Small intestine (tissue), 7 donors: ENCODE measurements at regions not wholly inside any gene's neighbourhood (a gene's known extent, or its start where the extent isn't known, plus 50 kb on each side); places are given as distances from the start of the nearest gene placed in this dataset.
"Not testable (repeated sequence)": the region's sequence is repeated elsewhere in the genome, so short reads cannot be mapped to it uniquely, and the experiment has no call there.

Experiments
- DNase-seq, 2 donors: peaks; one replicate each; pipeline versions ENCODE4 v3.0.0 to v3.0.0-alpha.2; 2013
- FAIRE-seq: peaks from 2 replicates; lab custom pipeline; 2012; peaks lifted over from hg19 to GRCh38; lab: Jason Lieb, UNC
- H3K27ac ChIP-seq, 3 donors: one replicate each; pipeline ENCODE4 v1.5.1; 2013; ENCODE audit warnings: low read length in 2 of 3, mild to moderate bottlenecking in 2 of 3, control low read depth in 1 of 3, inconsistent platforms in 1 of 3, low read depth in 1 of 3, moderate library complexity in 1 of 3
- H3K27me3 ChIP-seq, 3 donors: one replicate each; pipeline ENCODE4 v1.6.1; 2013; ENCODE audit warnings: low read length in 3 of 3, inconsistent platforms in 1 of 3; ENCODE audit not compliant: control insufficient read depth in 3 of 3, insufficient read depth in 3 of 3
- H3K36me3 ChIP-seq, 3 donors: one replicate each; pipeline ENCODE4 v1.6.1; 2013; ENCODE audit warnings: low read length in 3 of 3, inconsistent platforms in 1 of 3, low read depth in 1 of 3, mild to moderate bottlenecking in 1 of 3, moderate library complexity in 1 of 3; ENCODE audit not compliant: control insufficient read depth in 3 of 3, insufficient read depth in 2 of 3
- H3K4me1 ChIP-seq, 3 donors: one replicate each; pipeline ENCODE4 v1.6.1; 2013; ENCODE audit warnings: low read length in 2 of 3, inconsistent platforms in 1 of 3, low read depth in 1 of 3, mild to moderate bottlenecking in 1 of 3, moderate library complexity in 1 of 3; ENCODE audit not compliant: control insufficient read depth in 3 of 3, insufficient read depth in 2 of 3
- H3K4me3 ChIP-seq, 3 donors: one replicate each; pipeline ENCODE4 v1.5.1; 2013; ENCODE audit warnings: low read length in 3 of 3, control low read depth in 1 of 3, inconsistent platforms in 1 of 3, low read depth in 1 of 3, mild to moderate bottlenecking in 1 of 3, moderate library complexity in 1 of 3
- H3K9me3 ChIP-seq, 2 donors: one replicate each; pipeline ENCODE4 v1.6.1; 2013; ENCODE audit warnings: low read depth in 1 of 2, low read length in 1 of 2; ENCODE audit not compliant: control insufficient read depth in 2 of 2, insufficient read depth in 1 of 2
- WGBS, 3 donors: extraction: QIAGEN DNeasy Blood & Tissue Kit; methylation state at CpG; one replicate each; pipeline ENCODE4 v1.1.7; 2013; 5-methylcytosine and 5-hydroxymethylcytosine counted together
- donor health status: healthy with polysubstance abuse.
- donor health status: control.
- donor health status: control.
- donor health status: Bipolar disorder and iron deficiency.
- donor health status: healthy.

DNA sequence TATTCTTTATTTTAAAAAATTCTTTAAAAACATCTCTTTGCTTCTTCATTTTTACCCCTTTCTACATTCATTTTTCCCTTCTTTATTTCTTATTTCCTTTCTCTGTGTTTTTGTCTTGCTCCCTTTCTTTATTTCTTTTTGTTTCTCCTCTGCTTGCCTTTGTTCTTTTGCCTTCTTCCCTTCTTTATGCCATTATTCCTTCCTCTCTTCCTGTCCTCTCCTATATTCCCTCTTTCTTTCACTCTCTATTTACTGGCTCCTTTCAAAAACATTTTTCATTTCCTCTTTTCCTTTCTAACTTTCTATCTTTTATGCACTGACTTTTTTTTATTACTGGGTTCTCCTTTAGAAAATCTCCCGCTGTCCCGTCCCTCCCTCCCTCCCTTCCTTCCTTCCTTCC, 102.2 kb downstream of the RBMX2 start:
- FAIRE-seq = no peak
- 77 to 95% (median 81%) methylated on average over 2 of the region's 2 CpGs for WGBS, 3 donors
- Histone ChIP-seq H3K4me1 (no peaks in the 10 kb centered on the region), H3K9me3 (no peaks in the 10 kb centered on the region), H3K27ac (no peak overlapping the region), H3K27me3 (no peaks in the 10 kb centered on the region), H3K36me3 (no peaks in the 10 kb centered on the region), H3K4me3 (no peak overlapping the region)
- DNase-seq = no peak

DNA sequence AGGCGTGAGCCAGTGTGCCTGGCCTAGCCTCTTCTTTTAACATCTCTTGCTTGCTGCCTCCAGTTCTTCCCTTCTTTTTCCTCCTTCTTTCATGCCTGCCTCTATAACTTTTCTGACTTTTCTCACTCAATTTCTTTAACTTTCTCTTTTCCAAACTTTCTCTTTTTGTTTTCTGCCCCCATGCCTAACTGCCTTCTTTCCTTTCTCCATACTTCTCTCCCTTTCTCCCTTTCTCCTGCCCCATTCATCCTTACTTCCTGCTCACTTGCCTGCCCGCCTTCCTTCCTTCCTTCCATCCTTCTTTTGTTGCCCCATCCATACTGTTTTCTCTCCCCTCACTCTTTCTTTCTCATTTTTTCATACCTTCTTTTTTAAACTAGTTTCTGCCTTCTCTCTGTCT, 105.2 kb downstream of the RBMX2 start:
- Histone ChIP-seq H3K4me3 (no peak overlapping the region), H3K27me3 (no peaks in the 10 kb centered on the region), H3K9me3 (no peaks in the 10 kb centered on the region), H3K36me3 (no peaks in the 10 kb centered on the region), H3K27ac (no peak overlapping the region), H3K4me1 (no peaks in the 10 kb centered on the region)
- FAIRE-seq (no peak), DNase-seq (no peak)
- WGBS, 3 donors = 72 to 93% (median 73%) methylated on average over 2 of the region's 2 CpGs

DNA sequence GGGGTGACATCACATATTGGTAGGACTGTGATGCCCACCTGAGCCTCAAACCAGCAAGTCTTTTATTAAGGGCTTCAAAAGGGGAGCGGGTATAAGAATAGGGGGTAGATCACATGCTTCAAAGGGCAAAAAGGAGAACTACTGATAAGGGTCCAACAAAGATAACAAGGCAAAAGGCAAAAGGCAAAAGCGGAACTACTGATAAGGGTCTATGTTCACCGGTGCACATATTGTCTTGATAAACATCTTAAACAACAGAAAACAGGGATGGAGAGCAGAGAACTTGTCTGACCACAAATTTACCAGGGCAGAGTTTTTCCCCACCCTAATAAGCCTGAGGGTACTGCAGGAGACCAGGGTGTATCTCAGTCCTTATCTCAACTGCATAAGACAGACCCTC, 110.7 kb downstream of the RBMX2 start:
- not testable (repeated sequence) for H3K27ac ChIP-seq, H3K4me3 ChIP-seq, DNase-seq, H3K36me3 ChIP-seq, FAIRE-seq, H3K27me3 ChIP-seq, H3K9me3 ChIP-seq, H3K4me1 ChIP-seq
- WGBS, 3 donors = 54 to 69% (median 64%) methylated on average over 3 of the region's 3 CpGs

DNA sequence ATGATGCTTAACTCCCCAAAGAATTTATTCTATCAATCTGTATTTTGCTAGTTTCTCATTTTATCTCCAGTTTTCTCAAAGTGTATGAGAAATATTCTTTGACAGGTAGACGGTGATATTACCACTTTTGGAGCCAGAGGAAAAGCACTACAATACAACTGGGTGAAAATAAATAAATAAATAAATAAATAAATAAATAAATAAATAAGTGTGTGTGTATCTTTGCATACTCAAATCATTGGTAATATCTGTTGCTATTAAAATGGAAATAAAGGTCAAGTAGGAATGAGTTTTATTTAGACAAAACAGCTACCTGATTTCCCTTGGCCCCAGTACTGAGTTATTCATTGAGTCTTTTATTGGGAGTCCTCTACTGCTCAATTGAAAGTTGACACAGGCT, 114.3 kb downstream of the RBMX2 start:
- no peak for FAIRE-seq
- DNase-seq = no peak
- WGBS, 3 donors = 83 to 96% (median 91%) methylated on average over 1 of the region's 1 CpG
- Histone ChIP-seq H3K27ac (no peak overlapping the region), H3K27me3 (peaks cover 0 to 2% (median 0%) of the 10 kb centered on the region in 3 donors), H3K4me3 (no peak overlapping the region), H3K4me1 (no peaks in the 10 kb centered on the region), H3K36me3 (no peaks in the 10 kb centered on the region), H3K9me3 (no peaks in the 10 kb centered on the region)

DNA sequence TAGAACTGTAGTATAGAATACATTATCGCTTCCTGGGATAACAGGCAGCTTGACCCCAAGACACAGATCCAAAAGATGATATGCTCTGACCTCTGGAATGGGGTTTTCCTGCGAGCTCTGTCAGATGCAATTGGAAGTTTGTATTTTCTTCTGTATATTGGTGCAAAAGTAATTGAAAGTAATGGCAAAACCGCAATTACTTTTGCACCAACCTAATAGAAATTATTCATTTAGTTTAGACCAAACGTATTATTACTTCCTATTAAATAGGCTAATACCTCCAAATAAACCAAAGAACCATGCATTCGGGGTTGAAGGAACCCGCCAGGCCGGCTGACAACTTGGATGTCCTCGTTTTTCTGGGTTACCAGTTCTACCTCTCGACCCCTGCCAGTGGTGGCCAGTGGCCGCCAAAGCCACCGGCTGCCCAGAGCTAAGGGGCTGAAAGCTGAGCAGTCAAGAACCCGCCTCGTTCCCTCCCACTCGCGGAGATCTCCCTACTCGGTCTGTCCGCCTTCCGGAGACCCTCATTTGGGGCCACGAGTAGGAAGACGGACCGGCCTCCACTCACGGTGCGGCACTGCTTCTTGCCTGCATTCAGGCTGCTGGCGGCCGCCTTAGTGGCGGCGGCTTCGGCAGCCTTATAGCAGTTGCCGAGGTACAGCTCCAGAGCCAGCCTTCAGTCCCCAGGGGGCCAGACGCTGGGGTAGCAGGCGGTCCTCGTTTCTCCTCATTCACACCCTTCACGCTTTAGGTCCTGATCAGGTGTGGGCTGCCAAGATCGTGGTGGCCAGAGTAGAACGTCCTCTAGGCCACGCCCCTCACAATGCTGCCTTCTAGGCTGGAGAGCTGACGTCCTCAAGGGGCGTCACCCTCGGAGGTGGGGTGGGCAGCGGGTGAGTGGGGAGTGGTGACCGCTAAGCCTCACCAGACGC, 121.9 kb downstream of the RBMX2 start:
- peak overlapping the region in 1 of 3 donors; percentile 25 for H3K4me3 ChIP-seq
- FAIRE-seq = no peak

DNA sequence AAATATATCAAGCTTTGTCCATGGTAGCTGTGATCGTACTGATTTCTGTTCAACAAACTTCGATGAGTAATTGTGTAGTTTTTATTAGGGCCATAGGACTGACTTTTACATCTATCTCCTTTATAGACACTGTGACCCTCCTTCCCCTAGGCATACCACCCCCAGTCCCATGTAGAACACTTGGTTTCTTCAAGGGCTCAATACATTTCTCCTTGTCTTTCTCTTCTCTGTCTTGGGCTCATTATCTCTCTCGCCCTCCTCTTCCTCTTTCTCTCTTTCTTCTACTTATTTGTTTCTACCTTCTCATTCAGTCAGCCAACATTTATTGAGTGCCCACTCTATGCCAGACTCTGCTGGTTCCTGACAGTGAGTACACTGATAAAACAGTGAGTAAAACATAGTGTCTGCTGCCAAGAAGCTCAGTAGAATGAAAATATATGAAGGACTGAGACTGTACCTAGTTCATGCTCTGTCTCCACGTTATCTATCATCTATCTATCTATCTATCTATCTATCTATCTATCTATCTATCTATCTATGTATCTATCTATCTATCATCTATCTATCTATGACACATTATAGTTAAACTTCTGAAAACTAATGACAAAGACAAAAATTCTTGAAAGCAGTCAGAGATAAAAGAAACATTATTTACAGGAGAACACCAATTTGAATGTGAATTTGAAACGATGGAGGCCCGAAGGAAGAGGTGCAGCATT, 122.8 kb downstream of the RBMX2 start:
- Histone ChIP-seq H3K36me3 (no peaks in the 10 kb centered on the region), H3K4me1 (no peaks in the 10 kb centered on the region), H3K9me3 (no peaks in the 10 kb centered on the region), H3K27ac (no peak overlapping the region), H3K27me3 (no peaks in the 10 kb centered on the region), H3K4me3 (no peak overlapping the region)
- DNase-seq (no peak), FAIRE-seq (no peak)
- 71 to 81% (median 74%) methylated on average over 6 of the region's 6 CpGs for WGBS, 3 donors

More for the DNA sequence above, 121.9 kb downstream of the RBMX2 start:
- Histone ChIP-seq H3K4me1 (no peaks in the 10 kb centered on the region), H3K27ac (no peak overlapping the region), H3K36me3 (no peaks in the 10 kb centered on the region), H3K27me3 (no peaks in the 10 kb centered on the region), H3K9me3 (no peaks in the 10 kb centered on the region)
- WGBS, 3 donors = 14 to 43% (median 36%) methylated on average over 30 to 42 of the region's 42 CpGs
- peak in 1 of 2 donors; percentile 40 for DNase-seq

DNA sequence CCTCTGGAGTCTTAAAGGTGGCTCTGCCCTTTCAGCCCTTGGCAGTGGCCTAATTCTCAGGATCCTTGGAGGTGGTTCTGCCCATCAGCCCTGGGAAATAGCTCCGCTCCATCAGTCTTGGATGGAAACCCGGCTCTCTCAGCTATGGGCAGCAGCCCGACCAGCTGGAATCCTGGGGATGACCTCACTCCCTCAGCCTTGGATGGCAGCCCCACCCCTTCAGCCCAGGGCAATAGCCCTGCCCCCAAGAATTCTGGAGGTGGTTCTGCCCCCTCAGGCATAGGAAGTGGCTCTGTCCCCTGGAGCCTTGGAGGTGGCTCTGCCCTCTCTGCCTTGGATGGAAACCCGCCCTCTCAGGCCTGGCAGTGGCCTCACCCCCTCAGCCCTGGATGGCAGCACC, 127.7 kb downstream of the RBMX2 start:
- Histone ChIP-seq H3K27ac (no peak overlapping the region), H3K27me3 (no peaks in the 10 kb centered on the region), H3K36me3 (no peaks in the 10 kb centered on the region), H3K9me3 (no peaks in the 10 kb centered on the region), H3K4me3 (no peak overlapping the region), H3K4me1 (no peaks in the 10 kb centered on the region)
- WGBS, 3 donors = 85 to 90% (median 89%) methylated on average over 4 of the region's 4 CpGs
- FAIRE-seq (no peak), DNase-seq (no peak)

DNA sequence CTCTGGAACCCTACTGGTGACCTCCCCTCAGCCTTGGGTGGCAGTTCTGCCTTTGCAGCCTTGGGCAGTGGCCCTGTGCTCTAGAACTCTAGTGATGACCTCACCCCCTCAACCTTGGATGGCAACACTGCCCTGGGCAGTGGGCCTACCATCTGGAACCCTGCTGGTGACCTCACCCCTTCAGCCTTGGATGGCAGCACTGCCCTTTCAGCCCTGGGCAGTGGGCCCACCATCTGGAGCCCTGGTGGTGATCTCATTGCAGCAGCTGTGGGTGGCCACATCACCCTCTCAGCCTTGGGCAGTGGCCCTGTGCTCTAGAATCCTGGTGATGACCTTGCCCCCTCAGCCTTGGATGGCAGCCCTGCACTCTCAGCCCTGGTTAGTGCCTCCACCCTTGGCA, 129.3 kb downstream of the RBMX2 start:
- Histone ChIP-seq H3K9me3 (no peaks in the 10 kb centered on the region), H3K4me3 (no peak overlapping the region), H3K4me1 (no peaks in the 10 kb centered on the region), H3K27ac (no peak overlapping the region), H3K36me3 (no peaks in the 10 kb centered on the region), H3K27me3 (no peaks in the 10 kb centered on the region)
- DNase-seq = no peak
- FAIRE-seq = no peak
